HEK293T (cell line): ENCODE measurements at regions not wholly inside any gene's neighbourhood (a gene's known extent, or its start where the extent isn't known, plus 50 kb on each side); places are given as distances from the start of the nearest gene placed in this dataset.
"Not testable (repeated sequence)": the region's sequence is repeated elsewhere in the genome, so short reads cannot be mapped to it uniquely, and the experiment has no call there.

Experiments used
- CTCF ChIA-PET: fragments of 350-600 bp; formaldehyde crosslinking; extraction: SDS; loops from one replicate; lab custom pipeline; 2021; ENCODE audit warnings: antibody characterized with exemption, inconsistent platforms; lab: Yijun Ruan, JAX
- POLR2A ChIA-PET: fragments of 350-600 bp; formaldehyde crosslinking; extraction: SDS; loops from one replicate; lab custom pipeline; 2020; ENCODE audit warnings: antibody characterized with exemption, inconsistent platforms; lab: Yijun Ruan, JAX
- DNase-seq: peaks from one replicate; pipeline ENCODE4 v3.0.0; 2012; ENCODE audit warnings: mixed read lengths; ENCODE audit errors: extremely low spot score
- ARNT ChIP-seq: fragments of 450-650 bp; IDR thresholded peaks from 2 replicates; pipeline ENCODE4 v1.6.1; 2017; ENCODE audit warnings: mild to moderate bottlenecking
- BHLHE40 ChIP-seq: fragments of 450-650 bp; IDR thresholded peaks from 2 replicates; pipeline ENCODE4 v1.6.1; 2016; ENCODE audit warnings: mild to moderate bottlenecking, moderate library complexity, borderline replicate concordance
- CTBP1 ChIP-seq: fragments of 450-650 bp; IDR thresholded peaks from 2 replicates; pipeline ENCODE4 v1.6.1; 2016; ENCODE audit warnings: borderline replicate concordance
- ELF4 ChIP-seq: fragments of 450-650 bp; IDR thresholded peaks from 2 replicates; pipeline ENCODE4 v1.6.1; 2017; ENCODE audit warnings: antibody characterized with exemption
- FOXA1 ChIP-seq: fragments of 450-650 bp; IDR thresholded peaks from 2 replicates; pipeline ENCODE4 v1.6.1; 2016; ENCODE audit warnings: mild to moderate bottlenecking
- FOXK2 ChIP-seq: fragments of 450-650 bp; IDR thresholded peaks from 2 replicates; pipeline ENCODE4 v1.6.1; 2016; ENCODE audit warnings: mild to moderate bottlenecking
- FOXM1 ChIP-seq: fragments of 450-650 bp; IDR thresholded peaks from 2 replicates; pipeline ENCODE4 v1.6.1; 2017; ENCODE audit warnings: mild to moderate bottlenecking, borderline replicate concordance
- HDGF ChIP-seq: fragments of 450-650 bp; IDR thresholded peaks from 2 replicates; pipeline ENCODE4 v1.6.1; 2017; ENCODE audit warnings: antibody characterized with exemption, borderline replicate concordance
- L3MBTL2 ChIP-seq: fragments of 450-650 bp; conservative IDR thresholded peaks from 2 replicates; pipeline ENCODE4 v1.6.1; 2016; ENCODE audit warnings: mild to moderate bottlenecking
- LEF1 ChIP-seq: fragments of 450-650 bp; IDR thresholded peaks from 2 replicates; pipeline ENCODE4 v1.6.1; 2017; ENCODE audit warnings: mild to moderate bottlenecking, borderline replicate concordance
- NFRKB ChIP-seq: fragments of 450-650 bp; IDR thresholded peaks from 2 replicates; pipeline ENCODE4 v1.6.1; 2016; ENCODE audit warnings: mild to moderate bottlenecking, moderate library complexity
- PKNOX1 ChIP-seq: fragments of 450-650 bp; IDR thresholded peaks from 2 replicates; pipeline ENCODE4 v1.6.1; 2016
- SP1 ChIP-seq: fragments of 450-650 bp; IDR thresholded peaks from 2 replicates; pipeline ENCODE4 v1.6.1; 2017
- SUZ12 ChIP-seq: fragments of 450-650 bp; IDR thresholded peaks from 2 replicates; pipeline ENCODE4 v1.6.1; 2016; ENCODE audit warnings: mild to moderate bottlenecking
- TARDBP ChIP-seq: fragments of 450-650 bp; IDR thresholded peaks from 2 replicates; pipeline ENCODE4 v1.6.1; 2016
- ZNF384 ChIP-seq: fragments of 450-650 bp; IDR thresholded peaks from 2 replicates; pipeline ENCODE4 v1.6.1; 2016

DNA sequence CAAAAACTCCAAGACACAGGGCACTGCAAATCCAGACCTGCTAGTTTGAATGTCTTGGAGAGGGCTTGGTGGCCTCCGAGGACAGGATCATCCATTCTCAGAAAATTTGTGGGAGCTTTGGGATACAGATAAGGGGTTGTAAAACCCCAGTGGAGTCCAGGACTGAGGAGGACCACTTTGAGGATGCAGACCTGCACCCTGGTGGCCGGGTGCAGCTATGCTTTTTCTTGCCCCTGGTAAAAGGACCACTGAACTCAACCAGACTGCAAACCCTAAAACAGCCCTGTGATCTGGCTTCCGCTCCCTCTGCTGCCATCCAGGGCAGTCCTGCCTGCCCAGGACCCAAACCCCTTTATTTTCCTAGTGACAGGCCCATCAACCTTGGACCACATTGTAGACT lies 169.5 kb upstream of the DAAM1 start:
- CTCF ChIA-PET = interaction anchor here (0.9 to 1.4 kb wide), 4 partner anchors 9 to 376 kb away, joined by 3 read pairs; no protein-coding TSS in a partner anchor

DNA sequence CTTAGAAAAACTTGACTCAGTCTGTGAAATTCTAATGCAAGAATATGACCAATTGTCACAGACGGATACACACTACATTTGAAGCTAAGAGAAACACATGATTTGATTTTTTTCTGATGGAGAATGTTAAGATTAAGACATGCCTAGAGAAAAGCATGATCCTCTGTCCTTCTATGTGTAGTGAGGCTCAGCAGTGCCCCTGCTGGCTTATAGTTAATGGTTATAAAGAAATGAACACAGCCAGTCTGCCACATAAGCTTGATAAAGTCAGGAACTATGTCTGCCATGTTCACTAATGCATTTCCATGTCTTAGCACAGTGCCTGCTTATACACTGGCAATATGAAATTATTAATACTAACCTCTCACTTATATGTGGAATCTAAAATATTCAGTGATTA lies 168.1 kb upstream of the DAAM1 start:
- CTCF ChIA-PET = interaction anchor here (0.7 to 1.4 kb wide), 3 partner anchors 11 to 381 kb away, joined by 3 to 5 read pairs (median 3); no protein-coding TSS in a partner anchor

More for the DNA sequence above, 169.5 kb upstream of the DAAM1 start:
- POLR2A ChIA-PET = no interaction called here
- no peak for TF ChIP-seq PKNOX1
- TF ChIP-seq FOXA1 = no peak
- TF ChIP-seq TARDBP = no peak
- no peak for TF ChIP-seq FOXM1
- TF ChIP-seq ZNF384 = no peak
- TF ChIP-seq BHLHE40 = no peak
- TF ChIP-seq LEF1 = no peak
- no peak for TF ChIP-seq CTBP1
- no peak for TF ChIP-seq SUZ12
- TF ChIP-seq HDGF = no peak
- TF ChIP-seq ELF4 = no peak
- no peak for TF ChIP-seq FOXK2
- TF ChIP-seq L3MBTL2 = no peak
- TF ChIP-seq ARNT = no peak
- DNase-seq = peak; percentile 37

DNA sequence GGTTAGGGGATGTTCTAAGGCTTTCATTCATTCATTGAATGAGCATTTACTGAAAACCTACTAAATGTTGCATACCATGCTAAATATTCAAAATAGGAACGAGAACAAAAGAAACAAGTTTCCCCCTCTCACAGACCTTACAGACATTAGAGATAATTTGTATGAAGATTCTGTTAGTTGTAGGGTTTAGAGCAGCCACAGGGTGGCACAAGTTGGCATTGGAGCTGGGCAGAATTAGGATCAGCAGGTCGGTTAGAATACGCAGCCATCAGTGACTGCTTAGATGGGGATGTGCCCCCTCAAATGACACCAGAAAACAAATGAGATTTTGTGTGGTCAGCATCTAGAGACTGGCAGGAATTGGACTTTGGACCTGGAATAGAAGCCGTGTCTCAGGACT lies 166.3 kb upstream of the DAAM1 start:
- no peak for DNase-seq
- no peak for TF ChIP-seq ZNF384
- ChIA-PET CTCF (interaction anchor here (0.6 to 1.2 kb wide), 4 partner anchors 10 to 232 kb away, joined by 3 to 6 read pairs (median 3); no protein-coding TSS in a partner anchor), POLR2A (no interaction called here)

More for the DNA sequence above, 168.1 kb upstream of the DAAM1 start:
- peak; percentile 33 for DNase-seq
- POLR2A ChIA-PET = no interaction called here
- TF ChIP-seq L3MBTL2 (no peak), SP1 (no peak), TARDBP (no peak), BHLHE40 (no peak), LEF1 (no peak), ZNF384 (no peak), FOXM1 (no peak), HDGF (no peak), NFRKB (no peak), SUZ12 (no peak), ARNT (no peak), CTBP1 (no peak), FOXK2 (no peak)

GRCh38 chr14:59026081-59026480 lies 162.4 kb upstream of the DAAM1 start:
- ChIA-PET POLR2A (no interaction called here), CTCF (no interaction called here)
- TF ChIP-seq PKNOX1 = no peak
- TF ChIP-seq ARNT = no peak
- TF ChIP-seq L3MBTL2 = no peak
- no peak for TF ChIP-seq FOXM1
- no peak for TF ChIP-seq SUZ12
- TF ChIP-seq BHLHE40 = no peak
- no peak for TF ChIP-seq ELF4
- TF ChIP-seq HDGF = no peak
- no peak for TF ChIP-seq FOXK2
- TF ChIP-seq FOXA1 = no peak
- TF ChIP-seq LEF1 = no peak
- no peak for TF ChIP-seq NFRKB
- no peak for TF ChIP-seq ZNF384
- TF ChIP-seq TARDBP = no peak
- TF ChIP-seq SP1 = no peak
- no peak for TF ChIP-seq CTBP1
- no peak for DNase-seq

GRCh38 chr14:59026640-59027039 lies 161.8 kb upstream of the DAAM1 start:
- CTCF ChIA-PET = interaction anchor here (0.7 kb wide), 1 partner anchor 56 kb away, joined by 3 read pairs; no protein-coding TSS in a partner anchor
- DNase-seq = not testable (repeated sequence)

GRCh38 chr14:59028476-59029202 lies 159.8 kb upstream of the DAAM1 start:
- no peak for TF ChIP-seq L3MBTL2
- TF ChIP-seq LEF1 = no peak
- no peak for TF ChIP-seq SUZ12
- TF ChIP-seq ZNF384 = no peak
- no peak for TF ChIP-seq NFRKB
- TF ChIP-seq ELF4 = no peak
- no peak for TF ChIP-seq FOXA1
- no peak for TF ChIP-seq FOXM1
- TF ChIP-seq PKNOX1 = no peak; the same call in 1 of the 2 replicates
- no peak for TF ChIP-seq HDGF
- no peak for TF ChIP-seq CTBP1
- TF ChIP-seq TARDBP = no peak
- TF ChIP-seq SP1 = no peak
- no peak for TF ChIP-seq BHLHE40
- no peak for TF ChIP-seq FOXK2
- no peak for TF ChIP-seq ARNT
- ChIA-PET CTCF (interaction anchor here (0.6 to 1.4 kb wide), 2 partner anchors 16 to 389 kb away, joined by 5 read pairs; no protein-coding TSS in a partner anchor), POLR2A (no interaction called here)
- peak; percentile 73 for DNase-seq

More at GRCh38 chr14:59026640-59027039, 161.8 kb upstream of the DAAM1 start:
- POLR2A ChIA-PET = not testable (repeated sequence)
